ENCODE measurements at regions not wholly inside any gene's neighbourhood (a gene's known extent, or its start where the extent isn't known, plus 50 kb on each side); places are given as distances from the start of the nearest gene placed in this dataset.
A peak's percentile ranks its signal among the peaks of the same experiment; 100 is the strongest.

DNA sequence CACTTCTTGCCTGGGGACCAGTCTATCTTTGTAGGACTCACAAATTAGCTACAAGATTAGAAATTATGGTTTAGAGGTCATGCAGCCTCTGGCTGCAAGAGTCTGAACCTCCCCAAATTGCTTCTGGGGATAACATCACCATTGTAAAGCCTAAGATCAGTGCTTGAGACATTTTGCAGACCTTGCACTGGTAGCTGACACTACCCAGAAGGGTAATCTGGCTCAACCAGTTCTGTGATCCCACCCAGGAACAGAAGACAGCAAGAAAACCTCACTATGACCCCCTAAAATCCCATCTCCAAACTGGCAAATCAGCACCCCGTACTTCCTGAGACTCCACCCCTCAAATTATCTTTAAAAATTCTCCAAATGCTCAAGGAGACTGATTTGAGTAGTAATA is 58.2 kb upstream of the CDK13 start:
- DNase-seq: no peak

DNA sequence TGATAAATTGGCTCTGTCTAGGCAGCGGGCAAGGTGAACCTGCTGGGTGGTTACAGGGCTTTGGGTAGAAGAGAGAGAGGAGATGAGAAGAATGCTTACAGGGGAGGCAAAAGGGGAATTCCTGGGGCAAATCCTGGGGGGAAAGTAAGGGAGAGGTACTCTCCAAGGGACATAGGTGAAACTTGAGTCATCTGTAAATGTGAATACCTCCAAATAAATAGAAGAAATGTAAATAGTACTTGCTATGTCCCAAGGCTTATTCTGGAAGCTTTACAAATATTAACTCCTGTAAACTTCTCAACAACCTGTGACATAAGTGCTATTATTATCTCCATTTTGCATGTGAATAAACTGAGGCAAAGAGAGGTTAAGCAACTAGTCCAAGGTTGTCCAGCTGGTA is 57.7 kb upstream of the CDK13 start:
- DNase-seq: no peak

DNA sequence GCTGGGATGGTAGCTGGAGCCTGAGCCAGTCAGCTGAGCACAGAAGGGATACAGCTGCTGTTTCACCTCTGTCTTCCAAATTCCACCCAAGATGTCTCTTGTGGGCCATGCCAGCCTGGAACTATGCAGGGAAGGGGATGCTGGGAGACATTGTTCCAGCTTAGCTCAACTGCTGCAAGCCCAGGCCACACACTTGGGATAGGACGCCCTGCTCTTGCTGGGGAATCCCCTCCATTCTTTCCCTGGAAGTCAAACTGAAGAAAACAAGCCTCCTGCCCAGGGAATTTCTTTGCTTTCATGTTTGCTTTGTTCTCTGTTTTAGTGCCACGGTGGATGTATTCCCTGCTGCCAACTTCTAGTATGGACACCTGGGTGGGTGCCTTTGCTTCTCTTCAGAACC is 55.2 kb upstream of the CDK13 start:
- no peak for DNase-seq

DNA sequence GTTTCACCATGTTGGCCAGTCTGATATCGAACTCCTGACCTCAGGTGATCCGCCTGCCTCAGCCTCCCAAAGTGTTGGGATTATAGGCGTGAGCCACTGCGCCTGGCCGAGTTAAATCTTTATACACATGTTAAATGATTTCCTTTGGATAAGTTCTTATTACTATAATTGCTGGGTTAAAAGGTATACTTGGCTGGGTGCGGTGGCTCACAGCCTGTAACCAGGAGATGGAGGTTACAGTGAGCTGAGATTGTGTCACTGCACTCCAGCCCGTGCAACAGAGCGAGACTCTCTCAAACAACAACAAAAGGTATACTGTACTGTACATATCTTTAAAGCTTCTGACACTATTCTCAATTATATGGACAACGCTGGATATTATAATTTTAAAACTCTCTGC is 53.2 kb upstream of the CDK13 start:
- no peak for DNase-seq

DNA sequence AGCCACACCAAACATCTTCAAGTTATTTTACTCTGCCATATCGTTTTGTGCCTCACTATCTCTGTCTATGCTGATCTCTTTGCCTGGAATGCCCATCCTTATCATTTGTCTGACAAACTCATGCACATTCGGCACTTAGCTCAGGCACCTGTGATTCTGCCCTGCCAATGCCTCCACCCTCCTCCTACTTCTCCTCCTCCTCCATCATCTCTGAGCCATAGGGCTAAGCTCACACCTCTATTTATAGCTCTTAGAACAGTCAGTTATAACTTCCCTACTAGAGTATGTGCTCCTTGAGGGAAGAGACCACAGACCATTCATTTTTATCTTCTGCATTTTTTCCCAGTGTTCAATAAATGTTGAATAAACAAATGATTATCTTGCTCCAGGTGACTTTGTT is 51.2 kb upstream of the CDK13 start:
- peak in 1 of 3 donors; percentile 11 for DNase-seq

All from suppressor macrophage treated with lipopolysaccharide for 1 hour (primary cell).